ENCODE measurements at regions not wholly inside any gene's neighbourhood (a gene's known extent, or its start where the extent isn't known, plus 50 kb on each side); places are given as distances from the start of the nearest gene placed in this dataset.
"Not testable (repeated sequence)": the region's sequence is repeated elsewhere in the genome, so short reads cannot be mapped to it uniquely, and the experiment has no call there.

DNA sequence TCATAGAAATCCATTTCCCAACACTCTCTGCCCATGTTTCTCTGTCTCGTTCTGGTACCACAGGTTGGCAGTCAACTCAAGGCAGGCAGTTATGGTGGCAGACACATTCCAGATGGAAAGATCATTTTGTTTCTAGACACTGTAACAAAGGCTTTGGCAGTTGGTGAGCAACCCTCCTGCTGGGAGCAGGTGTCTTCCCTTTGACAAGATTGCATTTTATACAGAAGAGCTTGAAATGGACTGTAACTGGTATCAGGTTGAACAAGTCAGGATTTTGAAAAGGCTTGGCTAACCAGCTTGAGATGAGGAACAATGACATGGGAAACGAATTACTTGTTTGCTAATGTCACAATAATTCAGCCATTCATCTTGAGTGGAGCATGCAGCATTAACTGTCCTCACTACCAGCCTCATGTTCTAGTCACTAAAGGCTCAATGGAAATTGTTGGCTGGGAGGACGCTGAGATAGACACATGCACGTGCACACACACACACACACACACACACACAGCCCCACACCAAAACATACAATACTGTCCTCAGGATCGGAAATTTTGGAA lies 170.0 kb downstream of the SEMA6D start:
- no peak for DNase-seq (ENCODE audit: low read depth)

- no peak for DNase-seq (ENCODE audit: low read depth)
Observed at GRCh38 chr15:47888385-47889100, 171.2 kb downstream of the SEMA6D start.

DNA sequence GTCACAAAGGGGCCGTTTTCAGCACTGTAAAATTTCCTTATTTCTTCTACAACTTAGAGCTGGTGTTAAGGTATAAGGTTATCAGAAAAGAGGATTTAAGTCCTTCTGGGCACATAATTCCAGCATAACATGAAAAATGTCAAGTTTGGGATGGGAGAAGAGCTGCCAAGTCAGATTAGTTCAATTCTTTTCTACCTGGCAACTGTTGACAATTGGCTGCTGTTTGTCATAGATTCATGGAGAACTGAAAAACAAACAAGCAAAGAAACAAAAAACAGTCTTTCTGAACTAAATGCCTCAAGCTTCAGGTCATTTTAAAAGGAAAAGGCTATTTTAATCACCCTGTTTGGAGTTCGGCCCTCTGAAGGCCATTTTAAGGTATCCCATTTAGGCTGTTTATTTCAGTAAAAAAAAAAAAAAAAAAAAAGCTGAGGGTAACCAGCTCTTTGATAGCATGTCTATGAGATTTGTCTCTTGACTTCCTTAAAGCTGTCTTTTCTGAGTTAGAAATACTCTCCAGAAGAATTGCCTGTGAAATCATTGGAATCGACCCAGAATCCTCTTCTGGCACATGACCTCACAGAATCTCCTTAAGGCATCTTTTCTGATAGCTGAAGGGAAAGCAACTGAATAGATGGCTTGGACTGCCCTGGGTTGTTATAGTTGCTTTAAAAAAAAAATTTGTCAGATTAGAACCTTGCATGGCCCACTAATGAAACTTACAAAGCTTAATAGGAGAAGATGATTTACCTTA lies 173.3 kb downstream of the SEMA6D start:
- no peak for DNase-seq (ENCODE audit: low read depth)

- DNase-seq (ENCODE audit: low read depth), result no peak
Observed at GRCh38 chr15:47897525-47897924, 180.2 kb downstream of the SEMA6D start.

GRCh38 chr15:47900751-47901150 lies 183.4 kb downstream of the SEMA6D start:
- no peak for DNase-seq (ENCODE audit: low read depth)

DNA sequence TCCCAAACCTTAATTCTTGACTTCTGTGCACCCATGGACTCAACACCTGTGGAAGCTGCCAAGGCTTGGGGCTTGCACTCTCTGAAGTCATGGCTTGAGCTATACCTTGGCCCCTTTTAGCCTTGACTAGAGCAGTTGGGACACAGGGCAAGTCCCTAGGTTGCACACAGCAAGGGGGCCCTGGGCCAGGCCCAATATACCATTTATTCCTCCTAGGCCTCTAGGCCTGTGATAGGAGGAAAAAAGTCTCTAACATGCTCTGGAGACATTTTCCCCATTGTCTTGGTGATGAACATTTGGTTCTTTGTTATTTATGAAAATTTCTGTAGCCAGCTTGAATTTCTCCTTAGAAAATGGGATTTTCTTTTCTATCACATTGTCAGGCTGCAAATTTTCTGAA lies 186.1 kb downstream of the SEMA6D start:
- no peak for DNase-seq (ENCODE audit: low read depth)

GRCh38 chr15:47908486-47908885 lies 191.2 kb downstream of the SEMA6D start:
- no peak for DNase-seq (ENCODE audit: low read depth)

GRCh38 chr15:47908950-47909670 lies 191.8 kb downstream of the SEMA6D start:
- DNase-seq (ENCODE audit: low read depth), result peak; percentile 10

DNA sequence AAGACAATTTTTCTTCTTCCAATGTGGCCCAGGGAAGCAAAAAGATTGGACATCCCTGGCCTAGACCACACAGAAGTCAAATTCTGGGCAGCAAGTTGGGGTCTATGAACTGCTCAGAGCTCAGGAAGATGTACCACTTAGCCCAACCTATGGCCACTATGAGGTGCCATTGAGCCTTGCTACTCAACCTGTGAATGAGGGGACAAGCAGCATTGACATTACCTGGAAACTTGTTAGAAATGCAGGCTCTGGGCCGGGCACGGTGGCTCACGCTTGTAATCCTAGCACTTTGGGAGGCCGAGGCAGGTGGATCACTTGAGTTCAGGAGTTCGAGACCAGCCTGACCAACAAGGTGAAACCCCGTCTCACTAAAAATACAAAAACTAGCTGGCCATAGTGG lies 195.6 kb downstream of the SEMA6D start:
- DNase-seq (ENCODE audit: low read depth), result not testable (repeated sequence)

DNA sequence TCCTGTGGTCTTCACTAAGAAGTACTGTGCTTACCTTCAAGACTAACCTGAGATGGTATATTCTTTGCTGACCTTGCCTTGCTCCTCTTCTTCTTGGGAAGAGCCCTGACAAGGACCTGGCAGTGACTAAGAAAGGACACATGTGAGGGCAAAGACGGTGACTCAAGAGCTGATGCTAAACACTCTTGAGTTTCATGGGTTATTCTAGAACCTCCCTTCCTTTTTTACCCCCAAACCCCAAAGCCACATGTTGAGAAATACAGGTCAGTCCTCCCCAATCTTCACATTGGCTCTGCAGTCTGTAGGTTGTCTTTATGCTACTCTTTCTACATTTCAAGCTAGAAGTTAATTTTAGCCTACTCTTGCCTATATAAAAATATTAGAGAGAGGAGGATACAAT lies 200.6 kb downstream of the SEMA6D start:
- no peak for DNase-seq (ENCODE audit: low read depth)

GRCh38 chr15:47918877-47919276 lies 201.6 kb downstream of the SEMA6D start:
- DNase-seq (ENCODE audit: low read depth), result no peak

DNA sequence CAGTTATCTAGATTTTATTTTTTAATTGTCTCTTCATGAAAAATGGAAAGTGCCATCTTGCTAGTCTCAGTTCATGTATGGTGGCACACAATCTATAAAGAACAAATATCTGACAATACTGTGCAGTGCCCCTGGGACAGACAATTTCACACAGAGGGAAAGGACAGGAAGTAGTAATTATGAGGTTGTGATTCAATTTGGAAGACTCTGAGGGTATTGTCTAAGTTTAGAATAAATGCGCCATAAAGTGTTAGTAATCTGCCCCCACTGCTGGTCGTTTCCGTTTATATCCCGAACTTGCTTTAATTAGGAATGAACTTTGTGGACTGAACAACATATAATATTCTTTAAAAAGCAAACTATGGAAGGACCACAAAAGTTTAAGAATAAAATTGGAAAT lies 196.4 kb upstream of the SLC24A5 start:
- DNase-seq (ENCODE audit: low read depth), result no peak

DNA sequence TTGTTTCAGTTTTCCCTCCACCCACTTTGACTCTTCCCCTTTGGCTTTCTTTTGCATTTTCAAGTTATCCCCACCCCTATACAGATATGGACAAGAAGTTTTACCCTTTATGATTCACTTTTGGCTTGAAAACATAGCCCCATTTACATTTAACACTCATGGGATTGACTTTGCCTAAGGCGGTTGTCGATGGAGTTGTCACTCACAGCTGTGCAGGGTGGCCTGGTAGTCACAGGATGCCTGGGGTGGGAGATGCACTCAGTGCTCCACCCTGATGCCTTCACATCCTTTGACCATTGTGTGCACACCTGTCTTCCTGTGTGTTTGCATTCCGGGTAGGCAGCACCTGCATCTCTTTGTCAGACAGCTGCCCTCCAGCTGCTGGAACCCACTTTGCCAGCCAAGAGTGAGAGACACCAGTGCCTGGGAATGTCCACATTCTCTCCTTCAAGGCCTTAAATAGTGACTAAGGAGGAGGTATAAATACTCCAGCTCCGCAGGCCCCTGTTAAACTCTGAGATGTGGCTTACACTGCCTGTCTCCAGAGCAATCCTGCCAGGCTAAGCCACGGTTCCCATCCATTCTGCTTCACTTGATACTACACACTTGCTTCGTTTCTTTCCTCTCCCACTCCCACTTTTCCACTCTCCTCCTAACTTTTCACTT lies 191.5 kb upstream of the SLC24A5 start:
- no peak for DNase-seq (ENCODE audit: low read depth)

- no peak for DNase-seq (ENCODE audit: low read depth)
Observed at GRCh38 chr15:47932261-47932660, 188.5 kb upstream of the SLC24A5 start.

DNA sequence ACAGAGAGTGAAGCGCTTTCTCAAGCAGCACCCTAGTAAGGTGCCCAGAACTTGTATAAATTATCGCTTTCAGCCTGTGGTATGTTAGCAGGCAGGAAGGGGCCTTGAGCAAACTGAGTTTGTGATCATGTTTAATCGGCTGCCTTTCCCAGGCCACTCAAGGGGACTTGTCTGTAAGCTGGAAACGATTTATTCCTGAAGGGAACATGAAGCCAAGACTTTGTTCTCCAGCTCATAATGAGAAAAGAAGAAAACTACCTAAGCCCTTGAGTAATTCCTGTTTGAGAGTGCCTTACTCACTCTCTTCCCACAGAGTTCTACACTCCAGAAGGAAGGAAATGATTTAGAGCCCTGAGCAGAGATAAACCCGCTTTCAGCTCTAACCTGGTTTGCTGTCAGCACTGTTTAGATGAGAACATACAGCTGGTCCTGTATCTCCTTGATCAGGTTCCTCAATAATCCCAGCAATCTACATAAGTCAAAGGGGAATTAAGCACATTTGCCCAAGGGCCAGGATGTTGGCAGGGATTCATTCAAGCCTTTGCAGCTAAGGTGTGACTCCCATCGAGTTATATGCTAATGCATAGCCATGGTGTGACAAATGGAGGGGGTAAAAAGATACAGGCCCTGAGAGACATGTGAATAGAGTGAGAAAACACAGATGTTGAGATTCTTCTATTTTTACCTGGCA lies 187.7 kb upstream of the SLC24A5 start:
- DNase-seq (ENCODE audit: low read depth), result no peak

GRCh38 chr15:47933865-47934264 lies 186.9 kb upstream of the SLC24A5 start:
- DNase-seq (ENCODE audit: low read depth), result no peak

DNA sequence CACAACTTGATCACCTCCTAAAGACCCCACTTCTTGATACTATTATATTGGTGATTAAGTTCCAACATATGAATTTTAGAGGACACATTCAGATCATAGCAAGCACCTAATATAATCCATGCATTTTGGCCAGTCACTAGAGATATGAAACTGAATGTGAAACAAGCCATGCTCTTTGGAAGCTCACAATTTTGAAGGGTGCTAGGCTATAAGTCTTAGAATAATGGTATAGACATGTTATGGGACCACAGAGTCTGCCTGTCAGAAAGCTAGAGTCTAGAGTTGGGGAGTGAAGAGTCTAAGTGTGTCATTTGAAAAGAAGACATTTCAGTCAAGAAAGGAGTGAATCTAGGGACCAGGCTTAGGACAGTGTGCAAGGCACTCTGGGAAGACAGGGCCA lies 186.4 kb upstream of the SLC24A5 start:
- DNase-seq (ENCODE audit: low read depth), result no peak

- no peak for DNase-seq (ENCODE audit: low read depth)
Observed at GRCh38 chr15:47937834-47938233, 183.0 kb upstream of the SLC24A5 start.

DNA sequence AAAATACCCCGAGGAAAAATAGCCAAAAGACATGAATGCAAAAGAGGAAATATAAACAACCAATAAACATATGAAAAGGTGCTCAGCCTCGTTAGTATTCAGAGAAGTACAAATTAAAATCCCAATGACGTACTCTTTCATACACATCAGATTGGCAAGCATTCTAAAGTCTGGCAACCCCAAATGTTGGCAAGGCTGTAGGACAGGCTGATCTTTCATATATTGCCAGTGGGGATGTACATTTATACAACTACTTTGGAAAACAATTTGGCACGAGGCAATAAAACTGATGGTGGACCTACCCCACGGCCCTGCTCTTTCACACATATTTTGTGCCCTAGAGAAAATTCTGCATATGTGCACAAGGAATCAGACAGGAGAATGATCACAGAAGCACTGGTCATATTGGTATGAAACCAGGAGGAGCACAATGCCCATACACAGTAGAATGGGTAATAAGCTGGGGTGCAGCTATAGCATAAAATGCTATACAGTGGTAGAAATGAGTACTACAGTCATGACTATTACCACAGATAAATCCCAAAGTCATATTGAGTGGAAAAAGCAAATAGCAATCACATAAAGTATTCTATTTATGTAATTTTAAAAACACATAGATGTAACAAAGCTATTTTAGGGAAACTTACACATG lies 176.0 kb upstream of the SLC24A5 start:
- DNase-seq (ENCODE audit: low read depth), result no peak

DNA sequence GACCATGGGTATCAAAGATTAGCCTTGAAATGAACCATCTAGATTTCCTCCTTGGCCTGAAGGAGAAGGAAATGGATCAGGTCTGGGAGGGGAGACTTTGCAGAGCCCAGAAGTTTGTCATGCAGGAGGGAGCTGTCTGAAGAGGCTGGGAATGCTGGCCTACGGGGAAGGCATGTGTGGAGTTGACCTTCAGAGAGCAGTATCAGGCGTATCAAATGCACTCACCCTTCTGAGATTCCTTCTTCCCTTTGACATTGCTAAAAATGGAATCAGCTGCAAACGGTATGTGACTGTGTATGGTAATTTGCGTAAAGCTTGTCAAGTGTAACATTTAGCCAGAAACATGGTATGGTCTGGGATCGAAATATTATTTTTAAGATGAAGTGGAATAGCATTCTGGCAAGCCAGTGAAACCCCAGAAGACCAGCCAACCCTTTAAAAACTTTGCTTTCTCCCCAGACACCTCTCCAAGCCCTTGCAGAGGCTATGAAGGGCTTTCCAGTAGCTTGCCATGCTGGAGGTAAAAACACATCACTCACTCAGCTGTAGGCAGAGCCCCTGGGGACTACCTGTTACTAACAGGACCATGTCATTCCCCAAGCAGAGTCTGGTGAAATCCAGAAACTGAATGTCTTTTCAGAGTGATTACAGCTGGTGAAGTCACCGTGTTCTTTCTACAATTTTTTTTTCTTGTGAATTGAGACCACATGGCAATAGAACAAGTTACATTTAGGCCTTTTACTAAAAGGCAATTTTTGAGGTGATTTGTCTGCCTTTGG lies 174.7 kb upstream of the SLC24A5 start:
- no peak for DNase-seq (ENCODE audit: low read depth)
